HUES48 (cell line): ENCODE measurements at regions not wholly inside any gene's neighbourhood (a gene's known extent, or its start where the extent isn't known, plus 50 kb on each side); places are given as distances from the start of the nearest gene placed in this dataset.

Experiments
- H3K27ac ChIP-seq: one replicate; pipeline ENCODE4 v1.7.0; 2013; ENCODE audit warnings: low read depth, low read length, inconsistent platforms
- H3K27me3 ChIP-seq: 2 replicates; pipeline ENCODE4 v1.6.1; 2013; ENCODE audit warnings: mild to moderate bottlenecking, low read length; ENCODE audit not compliant: control insufficient read depth, insufficient read depth
- H3K36me3 ChIP-seq: 2 replicates; pipeline ENCODE4 v1.6.1; 2013; ENCODE audit warnings: low read length; ENCODE audit not compliant: control insufficient read depth, insufficient read depth
- H3K4me1 ChIP-seq: 2 replicates; pipeline ENCODE4 v1.6.1; 2013; ENCODE audit warnings: mild to moderate bottlenecking, low read length; ENCODE audit not compliant: control insufficient read depth, insufficient read depth
- H3K4me3 ChIP-seq: 2 replicates; pipeline ENCODE4 v1.5.1; 2013; ENCODE audit warnings: mild to moderate bottlenecking, low read depth, low read length
- H3K9ac ChIP-seq: 2 replicates; pipeline ENCODE4 v1.6.1; 2013; ENCODE audit warnings: mild to moderate bottlenecking, low read depth, low read length, moderate library complexity
- H3K9me3 ChIP-seq: 2 replicates; pipeline ENCODE4 v1.6.1; 2013; ENCODE audit warnings: low read length; ENCODE audit not compliant: control insufficient read depth, insufficient read depth

GRCh38 chr9:21729648-21730047 lies 72.8 kb upstream of the MTAP start:
- Histone ChIP-seq H3K9me3 (no peaks in the 10 kb centered on the region), H3K9ac (no peak overlapping the region), H3K36me3 (no peaks in the 10 kb centered on the region), H3K27me3 (peaks cover 12% of the 10 kb centered on the region), H3K4me3 (no peak overlapping the region), H3K4me1 (no peaks in the 10 kb centered on the region), H3K27ac (no peak overlapping the region)

GRCh38 chr9:21730899-21731298 lies 71.5 kb upstream of the MTAP start:
- Histone ChIP-seq H3K4me1 (no peaks in the 10 kb centered on the region), H3K9me3 (no peaks in the 10 kb centered on the region), H3K4me3 (no peak overlapping the region), H3K9ac (no peak overlapping the region), H3K36me3 (no peaks in the 10 kb centered on the region), H3K27ac (no peak overlapping the region), H3K27me3 (peaks cover 19% of the 10 kb centered on the region)

GRCh38 chr9:21741151-21741550 lies 61.3 kb upstream of the MTAP start:
- no peak overlapping the region for H3K9ac ChIP-seq
- H3K4me1 ChIP-seq, result no peaks in the 10 kb centered on the region
- peaks cover 96% of the 10 kb centered on the region for H3K27me3 ChIP-seq
- no peaks in the 10 kb centered on the region for H3K9me3 ChIP-seq
- no peak overlapping the region for H3K27ac ChIP-seq
- no peak overlapping the region for H3K4me3 ChIP-seq
- H3K36me3 ChIP-seq, result no peaks in the 10 kb centered on the region

- peaks cover 100% of the 10 kb centered on the region for H3K27me3 ChIP-seq
- H3K36me3 ChIP-seq, result no peaks in the 10 kb centered on the region
- H3K4me3 ChIP-seq, result no peak overlapping the region
- no peaks in the 10 kb centered on the region for H3K9me3 ChIP-seq
- H3K27ac ChIP-seq, result no peak overlapping the region
- no peak overlapping the region for H3K9ac ChIP-seq
- H3K4me1 ChIP-seq, result no peaks in the 10 kb centered on the region
Measured at GRCh38 chr9:21744320-21744719, 58.1 kb upstream of the MTAP start.

GRCh38 chr9:21744841-21745240 lies 57.6 kb upstream of the MTAP start:
- no peaks in the 10 kb centered on the region for H3K36me3 ChIP-seq
- H3K9ac ChIP-seq, result no peak overlapping the region
- H3K9me3 ChIP-seq, result no peaks in the 10 kb centered on the region
- no peak overlapping the region for H3K27ac ChIP-seq
- no peaks in the 10 kb centered on the region for H3K4me1 ChIP-seq
- H3K4me3 ChIP-seq, result no peak overlapping the region
- H3K27me3 ChIP-seq, result peaks cover 100% of the 10 kb centered on the region

- Histone ChIP-seq H3K4me1 (no peaks in the 10 kb centered on the region), H3K27ac (no peak overlapping the region), H3K36me3 (no peaks in the 10 kb centered on the region), H3K4me3 (no peak overlapping the region), H3K27me3 (peaks cover 100% of the 10 kb centered on the region), H3K9ac (no peak overlapping the region), H3K9me3 (no peaks in the 10 kb centered on the region)
Measured at GRCh38 chr9:21746550-21746949, 55.9 kb upstream of the MTAP start.

- H3K27me3 ChIP-seq, result peaks cover 100% of the 10 kb centered on the region
- H3K36me3 ChIP-seq, result no peaks in the 10 kb centered on the region
- no peaks in the 10 kb centered on the region for H3K4me1 ChIP-seq
- H3K27ac ChIP-seq, result no peak overlapping the region
- no peak overlapping the region for H3K9ac ChIP-seq
- H3K9me3 ChIP-seq, result no peaks in the 10 kb centered on the region
- no peak overlapping the region for H3K4me3 ChIP-seq
Measured at GRCh38 chr9:21747175-21747574, 55.3 kb upstream of the MTAP start.

- no peak overlapping the region for H3K27ac ChIP-seq
- peaks cover 100% of the 10 kb centered on the region for H3K27me3 ChIP-seq
- H3K4me1 ChIP-seq, result peaks cover 4% of the 10 kb centered on the region; the same call in 1 of the 2 replicates
- H3K36me3 ChIP-seq, result no peaks in the 10 kb centered on the region
- H3K9ac ChIP-seq, result no peak overlapping the region
- H3K9me3 ChIP-seq, result no peaks in the 10 kb centered on the region
- no peak overlapping the region for H3K4me3 ChIP-seq
Measured at GRCh38 chr9:21750021-21750735, 52.3 kb upstream of the MTAP start.

GRCh38 chr9:21751998-21752397 lies 50.4 kb upstream of the MTAP start:
- Histone ChIP-seq H3K27ac (no peak overlapping the region), H3K36me3 (no peaks in the 10 kb centered on the region), H3K9me3 (no peaks in the 10 kb centered on the region), H3K4me1 (peaks cover 4% of the 10 kb centered on the region; the same call in 1 of the 2 replicates), H3K4me3 (no peak overlapping the region), H3K9ac (no peak overlapping the region), H3K27me3 (peaks cover 100% of the 10 kb centered on the region)
